ENCODE measurements at regions not wholly inside any gene's neighbourhood (a gene's known extent, or its start where the extent isn't known, plus 50 kb on each side); places are given as distances from the start of the nearest gene placed in this dataset.

GRCh38 chr9:1254071-1254470 is 203.9 kb downstream of the DMRT2 start:
- ATAC-seq, result no peak
- DNase-seq, result no peak
- Histone ChIP-seq H3K4me3 (no peak overlapping the region), H3K27me3 (no peaks in the 10 kb centered on the region), H3K4me1 (no peaks in the 10 kb centered on the region), H3K27ac (no peak overlapping the region), H3K9me3 (no peaks in the 10 kb centered on the region), H3K36me3 (no peaks in the 10 kb centered on the region)
- no peak for TF ChIP-seq CTCF (IDR thresholded peaks at IDR 0.05)
- intact Hi-C loops (cut with DNase I), result no loop called here

- no peak for DNase-seq
- Histone ChIP-seq H3K4me3 (no peak overlapping the region), H3K36me3 (no peaks in the 10 kb centered on the region), H3K4me1 (no peaks in the 10 kb centered on the region), H3K9me3 (no peaks in the 10 kb centered on the region), H3K27me3 (no peaks in the 10 kb centered on the region), H3K27ac (no peak overlapping the region)
- no peak for ATAC-seq
- no peak for TF ChIP-seq CTCF (IDR thresholded peaks at IDR 0.05)
- intact Hi-C loops (cut with DNase I), result no loop called here
Measured at GRCh38 chr9:1256178-1256577, 206.0 kb downstream of the DMRT2 start.

GRCh38 chr9:1261266-1261665 is 211.1 kb downstream of the DMRT2 start:
- intact Hi-C loops (cut with DNase I), result no loop called here
- Histone ChIP-seq H3K4me3 (no peak overlapping the region), H3K4me1 (no peaks in the 10 kb centered on the region), H3K27ac (no peak overlapping the region), H3K9me3 (no peaks in the 10 kb centered on the region), H3K27me3 (no peaks in the 10 kb centered on the region), H3K36me3 (no peaks in the 10 kb centered on the region)
- DNase-seq, result no peak
- no peak for TF ChIP-seq CTCF (IDR thresholded peaks at IDR 0.05)
- no peak for ATAC-seq

DNA sequence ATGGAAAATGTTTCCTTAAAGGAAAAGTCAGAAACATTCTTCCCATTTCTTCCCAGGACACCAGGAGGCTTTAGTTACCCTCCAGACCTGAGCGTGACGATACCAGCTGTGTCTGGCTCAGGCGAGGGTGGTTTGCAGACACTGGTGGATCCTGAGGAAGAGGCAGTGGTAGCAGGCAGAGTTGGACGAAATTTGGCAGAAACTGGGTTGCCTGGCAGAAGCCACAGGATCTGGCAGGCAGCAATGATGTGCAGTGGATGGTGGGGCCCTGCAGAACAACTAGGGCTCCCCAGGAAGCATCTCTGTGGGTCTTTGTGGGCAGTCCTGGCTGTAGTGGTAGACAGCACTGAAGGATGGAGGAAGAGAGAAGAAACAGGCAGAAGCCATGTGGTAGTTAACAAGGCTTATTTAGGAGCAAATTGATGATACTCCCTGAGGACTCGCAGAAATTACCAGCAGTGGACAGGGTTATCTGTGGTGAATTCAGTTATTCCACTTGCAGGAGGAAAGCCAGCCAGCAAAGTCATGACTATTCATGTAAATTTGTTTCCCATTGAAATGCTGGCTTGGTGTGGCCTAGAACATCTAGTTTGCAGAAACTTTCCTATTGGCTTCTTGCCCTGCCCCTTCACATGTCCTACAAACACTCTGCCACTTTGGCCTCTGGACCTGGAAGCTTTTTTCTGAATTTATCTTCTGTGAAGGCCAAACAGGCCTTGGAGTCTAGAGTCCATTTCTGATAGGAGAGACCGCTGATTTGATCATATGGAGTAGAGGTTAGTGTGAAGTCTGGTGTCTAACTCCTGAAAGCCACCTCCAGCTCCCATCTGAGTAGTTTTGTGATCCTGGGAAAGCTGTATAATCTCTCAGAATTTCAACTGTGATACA is 212.0 kb downstream of the DMRT2 start:
- no peak for ATAC-seq
- no peak for TF ChIP-seq CTCF (IDR thresholded peaks at IDR 0.05)
- intact Hi-C loops (cut with DNase I), result no loop called here

GRCh38 chr9:1267141-1267570 is 217.0 kb downstream of the DMRT2 start:
- Histone ChIP-seq H3K36me3 (no peaks in the 10 kb centered on the region), H3K4me1 (no peaks in the 10 kb centered on the region), H3K9me3 (no peaks in the 10 kb centered on the region), H3K27me3 (no peaks in the 10 kb centered on the region), H3K4me3 (no peak overlapping the region), H3K27ac (no peak overlapping the region)
- no peak for ATAC-seq
- intact Hi-C loops (cut with DNase I), result no loop called here
- DNase-seq, result no peak
- TF ChIP-seq CTCF (IDR thresholded peaks at IDR 0.05), result no peak

More for the DNA sequence above, 212.0 kb downstream of the DMRT2 start:
- Histone ChIP-seq H3K36me3 (no peaks in the 10 kb centered on the region), H3K4me3 (no peak overlapping the region), H3K27me3 (no peaks in the 10 kb centered on the region), H3K27ac (no peak overlapping the region), H3K9me3 (no peaks in the 10 kb centered on the region), H3K4me1 (no peaks in the 10 kb centered on the region)
- DNase-seq, result no peak

All from left lung (tissue), 4 donors.